GM12874 (cell line): ENCODE measurements at regions not wholly inside any gene's neighbourhood (a gene's known extent, or its start where the extent isn't known, plus 50 kb on each side); places are given as distances from the start of the nearest gene placed in this dataset.

Source experiments
- TF ChIP-seq, protein P1 (sequence below): IDR thresholded peaks from 2 replicates; pipeline ENCODE4 v1.5.1; 2011; ENCODE audit warnings: low read depth, mild to moderate bottlenecking, control low read depth, low read length, moderate library complexity; ENCODE audit not compliant: insufficient read depth

DNA sequence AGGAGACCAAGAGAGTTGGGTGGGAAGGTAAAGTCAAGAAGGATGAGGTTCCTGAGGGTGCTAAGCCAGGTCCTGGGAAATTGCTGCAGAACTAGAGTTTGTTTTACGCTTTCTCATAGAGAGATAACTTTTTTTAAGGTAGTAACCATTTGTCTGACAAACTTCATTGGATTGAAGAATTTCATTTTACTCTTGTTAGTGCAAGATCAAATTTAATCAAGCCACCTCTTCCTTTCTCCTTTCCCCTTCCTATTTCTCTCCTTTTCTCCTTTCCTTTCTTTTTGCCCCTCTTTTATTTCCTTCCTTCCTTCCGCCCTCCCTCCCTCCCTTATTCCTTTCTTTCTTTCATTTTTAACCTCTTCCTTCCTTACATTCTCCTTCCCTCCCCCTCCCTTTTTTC lies 65.4 kb downstream of the RDH14 start:
- TF ChIP-seq, protein P1, sequence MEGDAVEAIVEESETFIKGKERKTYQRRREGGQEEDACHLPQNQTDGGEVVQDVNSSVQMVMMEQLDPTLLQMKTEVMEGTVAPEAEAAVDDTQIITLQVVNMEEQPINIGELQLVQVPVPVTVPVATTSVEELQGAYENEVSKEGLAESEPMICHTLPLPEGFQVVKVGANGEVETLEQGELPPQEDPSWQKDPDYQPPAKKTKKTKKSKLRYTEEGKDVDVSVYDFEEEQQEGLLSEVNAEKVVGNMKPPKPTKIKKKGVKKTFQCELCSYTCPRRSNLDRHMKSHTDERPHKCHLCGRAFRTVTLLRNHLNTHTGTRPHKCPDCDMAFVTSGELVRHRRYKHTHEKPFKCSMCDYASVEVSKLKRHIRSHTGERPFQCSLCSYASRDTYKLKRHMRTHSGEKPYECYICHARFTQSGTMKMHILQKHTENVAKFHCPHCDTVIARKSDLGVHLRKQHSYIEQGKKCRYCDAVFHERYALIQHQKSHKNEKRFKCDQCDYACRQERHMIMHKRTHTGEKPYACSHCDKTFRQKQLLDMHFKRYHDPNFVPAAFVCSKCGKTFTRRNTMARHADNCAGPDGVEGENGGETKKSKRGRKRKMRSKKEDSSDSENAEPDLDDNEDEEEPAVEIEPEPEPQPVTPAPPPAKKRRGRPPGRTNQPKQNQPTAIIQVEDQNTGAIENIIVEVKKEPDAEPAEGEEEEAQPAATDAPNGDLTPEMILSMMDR: no peak

DNA sequence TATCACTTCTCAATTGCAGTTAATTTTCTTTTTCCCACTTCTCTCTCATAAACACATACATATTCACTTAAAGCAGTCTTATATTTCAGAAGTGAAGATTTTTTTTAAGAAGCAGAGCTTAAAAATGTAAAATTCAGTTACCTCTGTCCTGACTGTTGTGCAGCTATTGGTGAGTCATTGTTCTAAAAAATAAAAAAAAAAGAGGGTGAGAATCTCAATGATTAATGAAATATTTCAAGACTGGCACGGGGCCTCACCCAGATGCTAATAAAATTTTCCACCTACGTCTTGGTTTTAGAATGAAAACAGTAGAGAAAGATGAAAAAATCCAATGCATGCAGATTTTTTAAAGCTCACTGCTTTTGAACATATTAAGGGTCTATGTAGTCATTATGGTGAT lies 67.7 kb downstream of the RDH14 start:
- TF ChIP-seq, protein P1: no peak

DNA sequence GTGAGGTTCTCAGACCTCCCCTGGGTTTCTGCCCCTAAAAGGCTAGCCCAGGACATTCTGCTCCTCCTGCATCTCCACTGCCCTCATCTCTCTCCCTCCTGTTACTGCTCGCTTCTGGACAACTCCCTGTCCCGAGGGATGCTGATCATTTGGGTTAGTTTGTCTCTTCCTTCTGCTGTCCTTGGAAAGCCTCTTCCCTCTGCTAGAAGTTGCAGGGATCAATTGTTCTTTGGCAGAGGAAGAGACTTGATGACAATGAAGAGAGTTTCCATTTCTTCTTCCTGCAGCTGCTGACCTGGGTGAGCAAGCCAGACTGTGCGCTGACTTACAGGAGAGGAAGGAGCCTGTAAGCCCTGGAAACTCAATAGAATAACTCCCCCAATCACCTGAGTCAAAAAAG lies 68.9 kb downstream of the RDH14 start:
- TF ChIP-seq, protein P1: no peak

DNA sequence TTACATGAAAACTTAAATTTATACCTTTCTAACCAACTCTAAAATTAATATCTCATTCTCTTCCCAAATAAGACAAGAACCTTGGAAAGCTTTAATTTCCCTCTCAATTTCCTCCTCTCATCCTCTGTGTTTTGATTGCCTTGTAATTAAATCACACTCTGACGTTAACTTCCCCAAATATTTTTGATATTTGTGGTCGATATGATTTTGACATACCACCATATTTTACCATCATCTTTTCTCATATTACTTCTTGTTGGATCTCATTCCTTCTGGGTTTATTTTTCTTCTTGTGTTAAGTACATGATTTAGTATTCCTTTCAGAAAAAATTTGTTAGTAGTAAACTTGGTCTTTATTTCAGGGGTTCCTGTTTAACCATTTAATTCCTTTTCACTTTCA lies 69.6 kb downstream of the RDH14 start:
- TF ChIP-seq, protein P1: no peak

DNA sequence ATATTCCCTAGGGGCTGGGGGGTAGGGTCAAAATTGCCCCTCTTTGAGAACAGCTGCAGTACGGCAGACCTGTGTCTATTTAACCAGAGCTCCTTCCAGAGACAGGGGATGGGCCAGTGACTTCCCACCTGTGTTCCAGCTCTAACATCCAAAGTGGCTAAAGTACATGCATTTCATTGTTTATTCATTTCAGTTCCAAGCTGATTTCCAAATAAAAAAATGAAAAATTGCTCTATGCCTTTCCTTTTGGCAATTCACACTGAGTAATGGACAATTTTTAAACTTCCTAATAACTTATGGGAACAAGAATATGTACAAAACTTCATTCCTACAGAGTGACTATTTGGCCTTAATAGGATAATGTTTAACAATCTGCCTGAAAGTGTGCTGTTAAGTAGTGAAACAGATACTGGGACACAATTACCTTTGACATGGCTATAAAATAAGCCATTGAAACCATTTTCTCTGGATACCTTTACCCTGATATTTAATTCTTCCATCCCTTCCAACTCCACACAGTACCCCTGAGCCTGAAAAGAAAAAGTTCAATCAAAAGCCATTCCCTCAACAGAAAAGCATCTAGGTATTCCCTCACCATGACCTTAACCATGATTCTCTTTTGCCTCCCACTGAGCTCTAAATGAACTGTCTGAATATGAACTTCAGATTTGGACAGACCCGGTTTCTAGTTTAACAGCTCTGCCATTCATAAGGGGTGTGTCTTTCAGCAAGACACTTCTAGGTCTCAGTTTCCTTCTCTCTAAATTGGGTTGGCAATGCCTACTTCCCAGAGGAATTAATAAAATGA lies 73.1 kb downstream of the RDH14 start:
- TF ChIP-seq, protein P1: no peak

DNA sequence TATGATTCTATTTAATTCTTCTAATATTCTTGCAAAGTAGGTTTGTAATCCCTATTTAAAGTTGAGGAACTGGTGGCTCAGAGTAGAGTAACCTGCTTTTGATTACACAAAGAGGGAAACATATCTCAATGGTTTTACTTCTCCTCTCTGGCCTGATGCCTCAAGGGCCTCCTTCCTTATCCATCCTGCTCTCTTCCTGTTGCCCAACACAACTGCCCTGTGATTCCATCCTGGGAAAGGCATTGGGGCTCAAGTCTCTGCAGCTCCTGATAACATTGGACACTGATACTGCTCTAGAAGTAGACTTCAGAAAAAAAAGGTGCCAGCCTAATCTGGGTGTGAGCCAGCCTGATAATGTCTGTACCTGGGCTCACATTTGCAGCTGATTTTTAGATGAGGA lies 75.8 kb downstream of the RDH14 start:
- TF ChIP-seq, protein P1: no peak

DNA sequence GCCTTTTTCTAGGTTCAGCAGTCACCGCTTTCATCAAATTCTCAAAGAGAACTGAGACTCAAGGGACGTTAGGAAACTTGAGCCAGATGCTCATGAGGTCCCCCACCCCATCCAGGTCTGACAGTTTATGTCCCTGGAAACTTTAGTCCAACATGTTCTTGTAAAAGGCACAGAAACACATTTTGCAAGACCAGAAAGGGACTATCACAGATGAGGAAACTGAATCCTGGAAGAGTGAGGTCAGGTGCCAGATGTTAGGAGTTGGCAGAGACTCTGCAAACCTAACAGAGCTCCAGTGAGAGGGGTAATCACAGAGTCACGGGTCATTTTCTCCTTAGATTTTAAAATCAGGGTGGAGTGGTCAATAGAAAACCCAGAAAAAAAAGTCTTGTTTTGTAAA lies 76.6 kb downstream of the RDH14 start:
- TF ChIP-seq, protein P1: no peak

DNA sequence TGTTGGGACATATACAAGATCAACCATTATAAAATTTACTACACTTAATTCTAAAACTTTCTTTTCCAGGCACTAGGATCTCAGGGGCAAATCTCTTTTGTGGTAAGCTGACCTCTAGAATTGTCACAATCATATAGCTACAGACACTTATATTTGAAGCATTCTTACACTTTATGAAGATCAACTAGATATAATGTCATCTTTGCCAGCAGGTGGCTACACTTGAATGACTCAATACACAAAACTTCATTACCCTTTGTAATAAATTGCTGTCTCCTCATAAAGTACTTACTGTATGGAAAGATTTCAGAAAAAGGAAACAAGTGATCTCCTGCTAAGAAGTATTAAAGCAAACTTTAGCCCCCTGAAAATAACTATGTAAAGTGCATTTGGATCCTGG lies 77.8 kb downstream of the RDH14 start:
- TF ChIP-seq, protein P1: no peak
